ENCODE measurements at regions not wholly inside any gene's neighbourhood (a gene's known extent, or its start where the extent isn't known, plus 50 kb on each side); places are given as distances from the start of the nearest gene placed in this dataset.

GRCh38 chr6:125363039-125363823 lies 61.5 kb upstream of the HDDC2 start:
- H3K4me3 ChIP-seq (ENCODE audit: low read depth, poor library complexity, severe bottlenecking) = peak overlapping the region; percentile 19
- WGBS, 2 donors = 1 to 2% methylated on average over 32 to 37 of the region's 44 CpGs
- no peak for TF ChIP-seq CTCF (IDR thresholded peaks at IDR 0.05)
- TF ChIP-seq POLR2A (IDR thresholded peaks at IDR 0.05) = no peak
- intact Hi-C loops (cut with DNase I; ENCODE audit: low total_unique reads) = no loop called here
- DNase-seq (ENCODE audit: low spot score in 2 of 2) = no peak

GRCh38 chr6:125363824-125364165 lies 62.0 kb upstream of the HDDC2 start:
- intact Hi-C loops (cut with DNase I; ENCODE audit: low total_unique reads) = no loop called here
- TF ChIP-seq CTCF (IDR thresholded peaks at IDR 0.05) = no peak
- no peak for TF ChIP-seq POLR2A (IDR thresholded peaks at IDR 0.05)
- 33 to 45% methylated on average over 8 to 9 of the region's 9 CpGs for WGBS, 2 donors
- peak overlapping the region; percentile 19 for H3K4me3 ChIP-seq (ENCODE audit: low read depth, poor library complexity, severe bottlenecking)
- DNase-seq (ENCODE audit: low spot score in 2 of 2) = no peak

- no peak overlapping the region for H3K4me3 ChIP-seq (ENCODE audit: low read depth, poor library complexity, severe bottlenecking)
- no peak for DNase-seq (ENCODE audit: low spot score in 2 of 2)
- 67 to 76% methylated on average over 5 of the region's 5 CpGs for WGBS, 2 donors
- intact Hi-C loops (cut with DNase I; ENCODE audit: low total_unique reads) = no loop called here
- no peak for TF ChIP-seq POLR2A (IDR thresholded peaks at IDR 0.05)
- TF ChIP-seq CTCF (IDR thresholded peaks at IDR 0.05) = no peak
These were observed 63.5 kb upstream of the HDDC2 start for GRCh38 chr6:125365230-125365629.

- DNase-seq (ENCODE audit: low spot score in 2 of 2) = no peak
- intact Hi-C loops (cut with DNase I; ENCODE audit: low total_unique reads) = no loop called here
- 93 to 94% methylated on average over 3 of the region's 3 CpGs for WGBS, 2 donors
- no peak overlapping the region for H3K4me3 ChIP-seq (ENCODE audit: low read depth, poor library complexity, severe bottlenecking)
- TF ChIP-seq POLR2A (IDR thresholded peaks at IDR 0.05) = no peak
- no peak for TF ChIP-seq CTCF (IDR thresholded peaks at IDR 0.05)
These were observed 65.4 kb upstream of the HDDC2 start for GRCh38 chr6:125367036-125367782.

GRCh38 chr6:125370343-125370742 lies 68.6 kb upstream of the HDDC2 start:
- TF ChIP-seq CTCF (IDR thresholded peaks at IDR 0.05) (no peak), POLR2A (IDR thresholded peaks at IDR 0.05) (no peak)
- no peak for DNase-seq (ENCODE audit: low spot score in 2 of 2)
- no peak overlapping the region for H3K4me3 ChIP-seq (ENCODE audit: low read depth, poor library complexity, severe bottlenecking)
- intact Hi-C loops (cut with DNase I; ENCODE audit: low total_unique reads) = no loop called here
- 58 to 61% methylated on average over 8 of the region's 8 CpGs for WGBS, 2 donors

Data from lower leg skin (tissue), 4 donors.